ENCODE measurements at regions not wholly inside any gene's neighbourhood (a gene's known extent, or its start where the extent isn't known, plus 50 kb on each side); places are given as distances from the start of the nearest gene placed in this dataset.

DNA sequence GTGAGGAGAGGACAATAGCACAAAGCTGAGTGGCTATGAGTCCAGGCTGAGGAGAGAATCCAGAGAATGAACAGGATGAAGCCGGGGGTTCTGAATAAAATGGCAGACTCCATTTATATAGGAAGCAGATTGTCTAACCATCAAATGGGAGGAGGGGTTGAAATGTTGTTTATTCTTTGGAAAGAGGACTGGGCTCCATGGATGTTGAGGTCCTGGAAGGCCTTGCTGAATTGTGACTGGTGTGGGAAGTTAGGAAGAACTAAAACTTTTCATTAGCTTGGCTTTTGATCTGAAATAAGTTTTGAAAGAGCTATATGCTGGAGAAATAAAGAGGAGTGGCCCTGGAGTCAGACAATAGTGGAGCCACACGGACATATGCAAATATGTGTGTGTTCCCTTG, 647.8 kb downstream of the RNF144B start:
- TF ChIP-seq EZH2 (IDR thresholded peaks at IDR 0.05; ENCODE audit: borderline replicate concordance, low read length): no peak
- TF ChIP-seq, protein P1, sequence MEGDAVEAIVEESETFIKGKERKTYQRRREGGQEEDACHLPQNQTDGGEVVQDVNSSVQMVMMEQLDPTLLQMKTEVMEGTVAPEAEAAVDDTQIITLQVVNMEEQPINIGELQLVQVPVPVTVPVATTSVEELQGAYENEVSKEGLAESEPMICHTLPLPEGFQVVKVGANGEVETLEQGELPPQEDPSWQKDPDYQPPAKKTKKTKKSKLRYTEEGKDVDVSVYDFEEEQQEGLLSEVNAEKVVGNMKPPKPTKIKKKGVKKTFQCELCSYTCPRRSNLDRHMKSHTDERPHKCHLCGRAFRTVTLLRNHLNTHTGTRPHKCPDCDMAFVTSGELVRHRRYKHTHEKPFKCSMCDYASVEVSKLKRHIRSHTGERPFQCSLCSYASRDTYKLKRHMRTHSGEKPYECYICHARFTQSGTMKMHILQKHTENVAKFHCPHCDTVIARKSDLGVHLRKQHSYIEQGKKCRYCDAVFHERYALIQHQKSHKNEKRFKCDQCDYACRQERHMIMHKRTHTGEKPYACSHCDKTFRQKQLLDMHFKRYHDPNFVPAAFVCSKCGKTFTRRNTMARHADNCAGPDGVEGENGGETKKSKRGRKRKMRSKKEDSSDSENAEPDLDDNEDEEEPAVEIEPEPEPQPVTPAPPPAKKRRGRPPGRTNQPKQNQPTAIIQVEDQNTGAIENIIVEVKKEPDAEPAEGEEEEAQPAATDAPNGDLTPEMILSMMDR (IDR thresholded peaks at IDR 0.05; ENCODE audit: low read length): no peak

Data from OCI-LY1 (cell line).